ENCODE measurements at regions not wholly inside any gene's neighbourhood (a gene's known extent, or its start where the extent isn't known, plus 50 kb on each side); places are given as distances from the start of the nearest gene placed in this dataset.

DNA sequence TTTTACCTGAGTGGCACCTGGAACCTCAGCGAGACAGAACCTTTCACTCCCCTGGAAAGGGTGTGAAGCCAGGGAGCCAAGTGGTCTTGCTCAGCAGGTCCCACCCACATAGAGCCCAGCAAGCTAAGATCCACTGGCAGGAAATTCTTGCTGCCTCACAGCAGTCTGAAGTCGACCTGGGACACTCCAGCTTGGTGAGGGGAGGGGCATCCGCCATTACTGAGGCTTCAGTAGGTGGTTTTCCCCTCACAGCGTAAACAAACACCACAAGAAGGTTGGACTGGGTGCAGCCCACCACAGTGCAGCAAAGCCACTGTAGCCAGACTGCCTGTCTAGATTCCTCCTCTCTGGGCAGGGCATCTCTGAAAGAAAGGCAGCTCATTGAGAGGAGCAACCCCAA, 134.7 kb upstream of the RSPO3 start:
- TF ChIP-seq CTCF (IDR thresholded peaks at IDR 0.05) (no peak), POLR2A (IDR thresholded peaks at IDR 0.05) (no peak), POLR2AphosphoS5 (IDR thresholded peaks at IDR 0.05; ENCODE audit: insufficient read depth in 1 of 2, low read depth in 1 of 2) (no peak)
